B cell (primary cell): ENCODE measurements at regions not wholly inside any gene's neighbourhood (a gene's known extent, or its start where the extent isn't known, plus 50 kb on each side); places are given as distances from the start of the nearest gene placed in this dataset.

ENCODE experiments used
- ATAC-seq: fragments of 200-7000 bp; cut with Tn5 transposase; one replicate; pipeline ENCODE4 v1.10.0; 2021; ENCODE audit warnings: low read depth, mild to moderate bottlenecking, moderate number of reproducible peaks, moderate library complexity
- CTCF ChIA-PET: fragments of 350-600 bp; sonication (Branson Sonifier 250); formaldehyde crosslinking; loops from one replicate; lab custom pipeline; 2021; ENCODE audit warnings: antibody characterized with exemption, inconsistent platforms; lab: Charles Lee
- POLR2A ChIA-PET: fragments of 350-600 bp; sonication (Branson Sonifier 250); formaldehyde crosslinking; loops from one replicate; lab custom pipeline; 2021; ENCODE audit warnings: antibody characterized with exemption; lab: Charles Lee
- DNase-seq: peaks from one replicate; pipeline ENCODE4 v3.0.0; 2013
- H2AFZ ChIP-seq: 2 replicates; pipeline ENCODE4 v1.6.1; 2012; ENCODE audit warnings: mild to moderate bottlenecking, low read depth, low read length; ENCODE audit not compliant: insufficient read depth, poor library complexity, severe bottlenecking
- H3K27ac ChIP-seq, 2 donors: 1 replicate in 1 of 2; 2 replicates in 1 of 2; pipeline ENCODE4 v1.5.1; 2012 to 2013; ENCODE audit warnings: low read length in 2 of 2, mild to moderate bottlenecking in 2 of 2, moderate library complexity in 1 of 2
- H3K27me3 ChIP-seq, 4 experiments: fragments of 200-600 bp in 1 of 4; sonication (generic) in 1 of 4; replicated peaks in 1 of 4; 1 replicate in 2 of 4; 2 replicates in 2 of 4; pipeline versions ENCODE4 v1.6.1 to v1.7.0; 2013 to 2016; ENCODE audit warnings: low read length in 3 of 4, mild to moderate bottlenecking in 2 of 4, mixed read lengths in 1 of 4, moderate library complexity in 1 of 4; ENCODE audit not compliant: insufficient read depth in 4 of 4, control insufficient read depth in 3 of 4; ENCODE audit errors: control extremely low read depth in 1 of 4
- H3K36me3 ChIP-seq, 2 experiments: replicated peaks in 1 of 2; 1 replicate in 1 of 2; 2 replicates in 1 of 2; pipeline versions ENCODE4 v1.6.1 to v1.7.1; 2013; ENCODE audit warnings: low read length in 1 of 2; ENCODE audit not compliant: insufficient read depth in 2 of 2, control insufficient read depth in 1 of 2; ENCODE audit errors: control extremely low read depth in 1 of 2, extremely low read depth in 1 of 2
- H3K4me1 ChIP-seq, 2 donors: fragments of 200-600 bp in 1 of 2; sonication (generic) in 1 of 2; 1 replicate in 1 of 2; 2 replicates in 1 of 2; pipeline versions ENCODE4 v1.5.1 to v1.6.1; 2013 to 2017; ENCODE audit warnings: low read length in 2 of 2; ENCODE audit not compliant: control insufficient read depth in 2 of 2, insufficient read depth in 2 of 2
- H3K4me2 ChIP-seq: replicated peaks from 2 replicates; pipeline ENCODE3; 2012; ENCODE audit warnings: mild to moderate bottlenecking, low read depth, low read length; ENCODE audit not compliant: poor library complexity, severe bottlenecking
- H3K4me3 ChIP-seq, 5 experiments: fragments of 200-600 bp in 1 of 5; sonication (generic) in 1 of 5; 1 replicate in 3 of 5; 2 replicates in 2 of 5; pipeline versions ENCODE4 v1.5.1 to v1.7.0; 2011 to 2016; ENCODE audit warnings: low read length in 4 of 5, mild to moderate bottlenecking in 4 of 5, low read depth in 2 of 5, control low read depth in 1 of 5, moderate library complexity in 1 of 5; ENCODE audit not compliant: insufficient read depth in 1 of 5; ENCODE audit errors: control extremely low read depth in 1 of 5, extremely low read depth in 1 of 5
- H3K79me2 ChIP-seq: fragments of 200-600 bp; sonication (generic); one replicate; pipeline ENCODE4 v1.6.0; 2016; ENCODE audit warnings: low read length; ENCODE audit not compliant: control insufficient read depth, insufficient read depth
- H3K9ac ChIP-seq: fragments of 200-600 bp; sonication (generic); 2 replicates; pipeline ENCODE4 v1.6.1; 2017; ENCODE audit warnings: mild to moderate bottlenecking, low read length, moderate library complexity
- H3K9me3 ChIP-seq, 3 donors: one replicate each; pipeline versions ENCODE4 v1.6.1 to v1.7.1; 2013; ENCODE audit warnings: low read length in 2 of 3; ENCODE audit not compliant: control insufficient read depth in 2 of 3, insufficient read depth in 1 of 3; ENCODE audit errors: control extremely low read depth in 1 of 3
- H4K20me1 ChIP-seq: 2 replicates; pipeline ENCODE4 v1.6.0; 2012; ENCODE audit warnings: mild to moderate bottlenecking, low read length; ENCODE audit not compliant: insufficient read depth, control insufficient read depth, poor library complexity, severe bottlenecking
- H3K27ac Mint-ChIP-seq: one replicate; pipeline ENCODE4 v1.8.0; 2021; ENCODE audit warnings: mixed read lengths
- H3K27me3 Mint-ChIP-seq: one replicate; pipeline ENCODE4 v1.8.0; 2021; ENCODE audit warnings: mixed read lengths
- H3K4me1 Mint-ChIP-seq: one replicate; pipeline ENCODE4 v1.8.0; 2021; ENCODE audit warnings: mixed read lengths
- H3K4me3 Mint-ChIP-seq: one replicate; pipeline ENCODE4 v1.8.0; 2021; ENCODE audit warnings: mixed read lengths
- H3K9me3 Mint-ChIP-seq: one replicate; pipeline ENCODE4 v1.8.0; 2022; ENCODE audit warnings: mixed read lengths; ENCODE audit not compliant: insufficient read depth
- EZH2 ChIP-seq: IDR thresholded peaks from 2 replicates; pipeline ENCODE4 v1.6.1; 2012; ENCODE audit warnings: borderline replicate concordance, low read depth, mild to moderate bottlenecking, moderate library complexity, low read length; ENCODE audit not compliant: insufficient read depth, poor library complexity, severe bottlenecking
- WGBS: methylation state at CpG from one replicate; pipeline ENCODE4 v1.1.5; 2013; ENCODE audit warnings: missing lambda C conversion rate; ENCODE audit not compliant: insufficient coverage; 5-methylcytosine and 5-hydroxymethylcytosine counted together
- intact Hi-C: fragments of 100-400 bp; cut with micrococcal nuclease; formaldehyde crosslinking; loops from one replicate; pipeline ENCODE4 v1.10.0; 2022
- TF ChIP-seq, protein P1 (sequence below): fragments of 200-600 bp; IDR thresholded peaks from one replicate; pipeline ENCODE4 v1.8.0; 2022; ENCODE audit warnings: antibody characterized with exemption, mild to moderate bottlenecking

- Mint-ChIP-seq H3K4me1 (no peaks in the 10 kb centered on the region), H3K9me3 (no peaks in the 10 kb centered on the region), H3K4me3 (no peak overlapping the region), H3K27ac (no peak overlapping the region), H3K27me3 (peaks cover 29% of the 10 kb centered on the region)
- WGBS = no CpG with 5 or more reads among the region's 3 CpGs
- Histone ChIP-seq H3K27ac (no peak overlapping the region), H3K27me3 (no peaks in the 10 kb centered on the region), H3K4me1 (no peaks in the 10 kb centered on the region), H3K9ac (no peak overlapping the region), H3K4me2 (no peak overlapping the region), H2AFZ (no peak overlapping the region), H3K79me2 (no peaks in the 10 kb centered on the region), H3K4me3 (no peak overlapping the region), H3K9me3 (no peaks in the 10 kb centered on the region), H3K36me3 (no peaks in the 10 kb centered on the region), H4K20me1 (no peaks in the 10 kb centered on the region)
- DNase-seq (no peak), ATAC-seq (no peak)
- no peak for TF ChIP-seq EZH2
- TF ChIP-seq, protein P1, sequence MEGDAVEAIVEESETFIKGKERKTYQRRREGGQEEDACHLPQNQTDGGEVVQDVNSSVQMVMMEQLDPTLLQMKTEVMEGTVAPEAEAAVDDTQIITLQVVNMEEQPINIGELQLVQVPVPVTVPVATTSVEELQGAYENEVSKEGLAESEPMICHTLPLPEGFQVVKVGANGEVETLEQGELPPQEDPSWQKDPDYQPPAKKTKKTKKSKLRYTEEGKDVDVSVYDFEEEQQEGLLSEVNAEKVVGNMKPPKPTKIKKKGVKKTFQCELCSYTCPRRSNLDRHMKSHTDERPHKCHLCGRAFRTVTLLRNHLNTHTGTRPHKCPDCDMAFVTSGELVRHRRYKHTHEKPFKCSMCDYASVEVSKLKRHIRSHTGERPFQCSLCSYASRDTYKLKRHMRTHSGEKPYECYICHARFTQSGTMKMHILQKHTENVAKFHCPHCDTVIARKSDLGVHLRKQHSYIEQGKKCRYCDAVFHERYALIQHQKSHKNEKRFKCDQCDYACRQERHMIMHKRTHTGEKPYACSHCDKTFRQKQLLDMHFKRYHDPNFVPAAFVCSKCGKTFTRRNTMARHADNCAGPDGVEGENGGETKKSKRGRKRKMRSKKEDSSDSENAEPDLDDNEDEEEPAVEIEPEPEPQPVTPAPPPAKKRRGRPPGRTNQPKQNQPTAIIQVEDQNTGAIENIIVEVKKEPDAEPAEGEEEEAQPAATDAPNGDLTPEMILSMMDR = no peak
- intact Hi-C loops = no loop called here
- ChIA-PET CTCF (no interaction called here), POLR2A (interaction anchor here (0.6 kb wide), 1 partner anchor 318 kb away, joined by 6 read pairs; no protein-coding TSS in a partner anchor)
Observed at GRCh38 chr2:23268467-23269263, 116.3 kb upstream of the KLHL29 start.

DNA sequence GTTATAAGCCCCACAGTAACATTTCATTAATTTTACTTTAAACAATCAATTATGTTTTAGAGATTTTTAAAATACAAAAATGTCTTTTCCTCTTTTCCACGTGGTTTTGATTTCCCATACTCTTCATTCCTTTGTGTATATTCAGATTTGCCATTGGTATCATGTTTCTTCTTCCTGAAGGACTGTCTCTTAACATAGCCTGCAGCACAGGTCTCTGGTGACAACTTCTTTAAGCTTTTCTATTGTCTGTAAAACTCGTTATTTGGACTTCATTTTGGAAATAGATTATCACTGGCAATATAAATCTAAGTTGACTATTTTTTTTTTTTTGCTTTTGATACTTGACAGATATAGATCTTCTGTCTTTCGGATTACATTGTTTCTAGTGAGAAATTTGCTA, 115.2 kb upstream of the KLHL29 start:
- no peaks in the 10 kb centered on the region for H4K20me1 ChIP-seq
- H3K27me3 ChIP-seq = no peaks in the 10 kb centered on the region
- no peaks in the 10 kb centered on the region for H3K4me1 ChIP-seq
- H3K79me2 ChIP-seq = no peaks in the 10 kb centered on the region
- ATAC-seq = no peak
- ChIA-PET POLR2A (interaction anchor here (0.6 kb wide), 1 partner anchor 317 kb away, joined by 6 read pairs; no protein-coding TSS in a partner anchor), CTCF (no interaction called here)
- no peak overlapping the region for H3K4me2 ChIP-seq
- H3K9me3 ChIP-seq = no peaks in the 10 kb centered on the region
- no peak for DNase-seq
- no CpG with 5 or more reads among the region's 3 CpGs for WGBS
- no peaks in the 10 kb centered on the region for H3K9me3 Mint-ChIP-seq
- H3K36me3 ChIP-seq = no peaks in the 10 kb centered on the region
- H3K9ac ChIP-seq = no peak overlapping the region
- no peak overlapping the region for H3K27ac Mint-ChIP-seq
- TF ChIP-seq, protein P1 = no peak
- TF ChIP-seq EZH2 = no peak
- H3K4me1 Mint-ChIP-seq = no peaks in the 10 kb centered on the region
- H3K27me3 Mint-ChIP-seq = peaks cover 29% of the 10 kb centered on the region
- H3K4me3 Mint-ChIP-seq = no peak overlapping the region
- H3K4me3 ChIP-seq = no peak overlapping the region
- intact Hi-C loops = no loop called here
- H3K27ac ChIP-seq = no peak overlapping the region
- H2AFZ ChIP-seq = no peak overlapping the region
